ENCODE measurements at regions not wholly inside any gene's neighbourhood (a gene's known extent, or its start where the extent isn't known, plus 50 kb on each side); places are given as distances from the start of the nearest gene placed in this dataset.

DNA sequence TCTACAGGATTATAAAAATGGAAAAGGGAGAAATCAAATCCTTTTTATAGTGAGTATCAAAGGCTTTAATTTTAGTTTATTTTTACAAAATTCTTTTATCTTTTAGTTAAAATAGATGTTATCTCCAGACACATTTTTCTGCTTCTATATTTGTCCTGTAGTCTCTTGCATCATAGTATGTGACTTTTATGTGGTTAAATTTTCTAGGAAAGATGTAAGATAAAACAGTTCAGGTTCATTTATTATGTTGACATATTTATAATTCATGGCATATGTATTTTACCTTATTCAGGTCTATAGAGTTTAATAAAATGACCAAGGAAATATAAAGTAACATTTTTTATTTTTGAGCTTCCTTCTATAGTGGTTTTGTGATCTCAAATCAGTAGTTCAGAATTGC, 52.7 kb upstream of the PRL start:
- TF ChIP-seq, protein P1, sequence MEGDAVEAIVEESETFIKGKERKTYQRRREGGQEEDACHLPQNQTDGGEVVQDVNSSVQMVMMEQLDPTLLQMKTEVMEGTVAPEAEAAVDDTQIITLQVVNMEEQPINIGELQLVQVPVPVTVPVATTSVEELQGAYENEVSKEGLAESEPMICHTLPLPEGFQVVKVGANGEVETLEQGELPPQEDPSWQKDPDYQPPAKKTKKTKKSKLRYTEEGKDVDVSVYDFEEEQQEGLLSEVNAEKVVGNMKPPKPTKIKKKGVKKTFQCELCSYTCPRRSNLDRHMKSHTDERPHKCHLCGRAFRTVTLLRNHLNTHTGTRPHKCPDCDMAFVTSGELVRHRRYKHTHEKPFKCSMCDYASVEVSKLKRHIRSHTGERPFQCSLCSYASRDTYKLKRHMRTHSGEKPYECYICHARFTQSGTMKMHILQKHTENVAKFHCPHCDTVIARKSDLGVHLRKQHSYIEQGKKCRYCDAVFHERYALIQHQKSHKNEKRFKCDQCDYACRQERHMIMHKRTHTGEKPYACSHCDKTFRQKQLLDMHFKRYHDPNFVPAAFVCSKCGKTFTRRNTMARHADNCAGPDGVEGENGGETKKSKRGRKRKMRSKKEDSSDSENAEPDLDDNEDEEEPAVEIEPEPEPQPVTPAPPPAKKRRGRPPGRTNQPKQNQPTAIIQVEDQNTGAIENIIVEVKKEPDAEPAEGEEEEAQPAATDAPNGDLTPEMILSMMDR (IDR thresholded peaks at IDR 0.05) = no peak
- TF ChIP-seq POLR2A (IDR thresholded peaks at IDR 0.05) = no peak
- TF ChIP-seq EP300 (IDR thresholded peaks at IDR 0.05) = no peak
